GM06990 (cell line): ENCODE measurements at regions not wholly inside any gene's neighbourhood (a gene's known extent, or its start where the extent isn't known, plus 50 kb on each side); places are given as distances from the start of the nearest gene placed in this dataset.

Experiments
- DNase-seq: peaks from one replicate; pipeline ENCODE4 v3.0.0-alpha.2; 2011; ENCODE audit not compliant: insufficient read length; ENCODE audit errors: extremely low read depth
- H3K27me3 ChIP-seq: replicated peaks from 2 replicates; pipeline ENCODE4 v1.6.0; 2011; ENCODE audit warnings: low read length; ENCODE audit not compliant: control insufficient read depth, insufficient read depth
- H3K36me3 ChIP-seq: 2 replicates; pipeline ENCODE4 v1.5.1; 2011; ENCODE audit warnings: low read length; ENCODE audit not compliant: control insufficient read depth, insufficient read depth
- H3K4me3 ChIP-seq: replicated peaks from 2 replicates; pipeline ENCODE4 v1.5.1; 2011; ENCODE audit warnings: low read depth, mild to moderate bottlenecking, control low read depth, low read length
- TF ChIP-seq, protein P1 (sequence below): IDR thresholded peaks from 2 replicates; pipeline ENCODE4 v1.5.1; 2011; ENCODE audit warnings: low read length, control low read depth, mild to moderate bottlenecking, inconsistent platforms; ENCODE audit not compliant: insufficient read depth, poor library complexity, severe bottlenecking

DNA sequence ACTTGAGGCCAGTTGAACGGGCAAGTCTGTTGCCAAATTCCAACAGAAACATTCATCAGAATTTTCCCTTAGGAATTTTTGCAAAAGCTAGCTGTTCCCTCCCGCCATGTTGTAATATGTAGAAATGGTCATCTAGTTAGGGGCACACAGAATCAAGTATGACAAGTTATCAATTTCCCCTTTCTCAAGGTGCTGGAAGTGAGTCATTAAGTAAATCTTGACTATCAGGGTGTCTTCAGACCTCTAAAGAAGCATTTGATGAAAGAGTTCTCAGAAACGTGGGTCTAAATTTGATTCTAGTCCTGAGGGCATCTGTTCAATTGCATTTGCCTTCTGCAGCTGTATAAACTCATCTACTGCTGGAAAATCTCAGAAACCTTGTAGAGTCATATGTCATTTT lies 123.4 kb upstream of the FRMD4B start:
- Histone ChIP-seq H3K4me3 (no peak overlapping the region), H3K36me3 (no peaks in the 10 kb centered on the region), H3K27me3 (no peaks in the 10 kb centered on the region; the same call in 1 of the 2 replicates)
- DNase-seq: no peak
- TF ChIP-seq, protein P1, sequence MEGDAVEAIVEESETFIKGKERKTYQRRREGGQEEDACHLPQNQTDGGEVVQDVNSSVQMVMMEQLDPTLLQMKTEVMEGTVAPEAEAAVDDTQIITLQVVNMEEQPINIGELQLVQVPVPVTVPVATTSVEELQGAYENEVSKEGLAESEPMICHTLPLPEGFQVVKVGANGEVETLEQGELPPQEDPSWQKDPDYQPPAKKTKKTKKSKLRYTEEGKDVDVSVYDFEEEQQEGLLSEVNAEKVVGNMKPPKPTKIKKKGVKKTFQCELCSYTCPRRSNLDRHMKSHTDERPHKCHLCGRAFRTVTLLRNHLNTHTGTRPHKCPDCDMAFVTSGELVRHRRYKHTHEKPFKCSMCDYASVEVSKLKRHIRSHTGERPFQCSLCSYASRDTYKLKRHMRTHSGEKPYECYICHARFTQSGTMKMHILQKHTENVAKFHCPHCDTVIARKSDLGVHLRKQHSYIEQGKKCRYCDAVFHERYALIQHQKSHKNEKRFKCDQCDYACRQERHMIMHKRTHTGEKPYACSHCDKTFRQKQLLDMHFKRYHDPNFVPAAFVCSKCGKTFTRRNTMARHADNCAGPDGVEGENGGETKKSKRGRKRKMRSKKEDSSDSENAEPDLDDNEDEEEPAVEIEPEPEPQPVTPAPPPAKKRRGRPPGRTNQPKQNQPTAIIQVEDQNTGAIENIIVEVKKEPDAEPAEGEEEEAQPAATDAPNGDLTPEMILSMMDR: no peak

DNA sequence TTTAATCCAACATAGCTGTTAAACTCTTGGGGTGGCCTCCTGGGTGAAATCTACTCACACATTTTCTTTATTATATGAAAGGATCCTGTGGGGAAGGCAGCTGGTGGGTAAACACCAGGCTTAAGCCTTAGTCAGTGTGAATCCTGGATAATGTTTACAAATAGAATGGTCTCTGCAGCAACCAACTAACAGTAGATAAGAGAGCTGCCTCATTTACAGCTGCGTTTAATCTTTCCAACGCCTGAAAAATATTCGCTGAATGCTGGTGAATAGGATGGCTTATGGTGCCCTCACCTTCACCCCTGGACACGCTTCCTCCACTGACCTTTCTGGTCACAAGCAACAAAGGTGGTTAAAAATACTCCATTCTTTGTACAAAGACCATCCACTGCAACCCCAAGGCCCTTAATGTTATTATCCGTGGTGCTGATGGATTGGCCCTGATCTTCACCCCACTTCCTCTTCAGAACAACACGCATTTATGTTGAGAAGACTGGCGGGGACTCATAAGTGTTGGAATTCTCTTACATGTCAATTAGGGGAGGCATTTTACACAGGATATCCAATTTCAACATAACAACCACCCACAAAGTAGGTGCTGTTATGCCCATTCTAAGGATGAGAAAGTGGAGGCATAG lies 120.0 kb upstream of the FRMD4B start:
- DNase-seq: no peak
- H3K36me3 ChIP-seq: no peaks in the 10 kb centered on the region
- H3K27me3 ChIP-seq: no peaks in the 10 kb centered on the region; the same call in 1 of the 2 replicates
- H3K4me3 ChIP-seq: no peak overlapping the region
- TF ChIP-seq, protein P1: no peak

DNA sequence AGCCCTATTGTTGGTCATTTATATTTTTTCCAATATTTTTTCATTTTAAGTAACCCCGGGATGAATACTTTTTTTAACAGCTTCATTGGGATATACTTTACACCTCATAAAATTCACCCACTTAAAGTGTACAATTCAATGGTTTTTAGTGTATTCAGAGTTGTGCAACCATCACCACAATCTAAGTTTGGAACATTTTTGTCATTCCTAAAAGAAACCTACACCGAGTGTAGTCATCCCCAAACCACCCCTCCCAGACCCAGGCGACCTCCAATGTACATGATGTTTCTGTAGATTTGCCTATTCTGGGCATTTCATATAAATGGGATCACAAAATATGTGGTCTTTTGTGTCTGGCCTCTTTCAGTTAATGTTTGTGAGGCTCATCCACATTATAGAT lies 118.3 kb upstream of the FRMD4B start:
- Histone ChIP-seq H3K4me3 (no peak overlapping the region), H3K36me3 (no peaks in the 10 kb centered on the region), H3K27me3 (no peaks in the 10 kb centered on the region)
- DNase-seq: no peak
- TF ChIP-seq, protein P1: no peak

DNA sequence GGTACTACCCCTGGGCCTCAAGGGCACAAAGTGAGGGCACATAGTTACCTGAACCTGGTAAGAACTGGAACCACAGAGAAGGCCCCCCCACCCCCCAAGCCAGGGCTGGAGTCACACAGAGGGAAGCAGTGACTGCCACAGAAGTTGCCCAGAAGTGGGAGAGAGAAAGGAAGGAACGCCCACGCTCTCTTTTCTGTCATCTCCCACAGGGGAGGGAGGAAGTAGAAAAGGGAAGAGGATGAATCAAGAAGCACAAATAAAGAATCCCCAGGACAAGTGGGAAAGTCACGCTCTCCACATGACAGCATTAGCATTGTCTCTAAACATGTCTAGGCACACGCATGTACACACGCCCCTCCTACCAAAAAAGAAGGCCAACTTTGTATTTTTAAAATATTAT lies 114.7 kb upstream of the FRMD4B start:
- Histone ChIP-seq H3K4me3 (no peak overlapping the region), H3K27me3 (no peaks in the 10 kb centered on the region), H3K36me3 (no peaks in the 10 kb centered on the region)
- TF ChIP-seq, protein P1: no peak
- DNase-seq: no peak

DNA sequence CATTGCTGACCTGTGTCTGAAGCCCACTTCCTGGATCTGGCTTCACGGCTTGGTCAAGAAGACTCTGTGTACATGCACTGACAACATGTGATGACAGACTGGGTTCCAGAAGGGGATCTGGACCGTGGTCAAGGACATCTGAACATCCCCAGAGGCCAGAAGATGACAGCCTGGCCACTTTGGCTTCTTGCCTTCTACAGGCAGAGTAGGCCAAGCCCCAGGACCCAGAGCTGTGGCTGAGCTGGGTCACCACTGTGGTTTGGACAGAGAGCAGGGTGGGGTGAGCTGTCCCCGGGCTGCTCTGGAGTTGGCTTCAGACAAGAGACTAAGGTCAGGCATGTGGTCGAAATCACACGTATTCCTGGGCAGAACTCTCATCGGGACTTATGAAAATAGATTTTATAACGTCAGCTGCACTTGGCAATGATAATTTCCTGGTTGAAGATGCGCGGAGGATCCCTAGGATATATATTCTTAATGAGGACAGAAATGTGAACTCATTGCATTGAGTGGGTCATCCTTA lies 114.1 kb upstream of the FRMD4B start:
- no peaks in the 10 kb centered on the region for H3K36me3 ChIP-seq
- TF ChIP-seq, protein P1: no peak
- no peak for DNase-seq
- H3K4me3 ChIP-seq: no peak overlapping the region
- no peaks in the 10 kb centered on the region for H3K27me3 ChIP-seq
